SW480 (cell line): ENCODE measurements at regions not wholly inside any gene's neighbourhood (a gene's known extent, or its start where the extent isn't known, plus 50 kb on each side); places are given as distances from the start of the nearest gene placed in this dataset.
A peak's percentile ranks its signal among the peaks of the same experiment; 100 is the strongest.

Experiments
- DNase-seq: peaks from one replicate; pipeline ENCODE4 v3.0.0-alpha.2; 2016; ENCODE audit warnings: low spot score

GRCh38 chr17:68812876-68813584 lies 142.2 kb downstream of the ABCA8 start:
- DNase-seq = no peak

- DNase-seq = no peak
Measured at GRCh38 chr17:68809148-68809547, 146.0 kb downstream of the ABCA8 start.

GRCh38 chr17:68807998-68808772 lies 147.0 kb downstream of the ABCA8 start:
- DNase-seq = no peak

GRCh38 chr17:68805609-68806008 lies 149.6 kb downstream of the ABCA8 start:
- DNase-seq = no peak

GRCh38 chr17:68804777-68805520 lies 150.2 kb downstream of the ABCA8 start:
- no peak for DNase-seq

GRCh38 chr17:68803164-68803929 lies 151.8 kb downstream of the ABCA8 start:
- no peak for DNase-seq

GRCh38 chr17:68801335-68802247 lies 153.6 kb downstream of the ABCA8 start:
- no peak for DNase-seq

- no peak for DNase-seq
Measured at GRCh38 chr17:68800751-68801150, 154.4 kb downstream of the ABCA8 start.

GRCh38 chr17:68794636-68795434 lies 160.4 kb downstream of the ABCA8 start:
- DNase-seq = peak; percentile 13

GRCh38 chr17:68792873-68793272 lies 162.3 kb downstream of the ABCA8 start:
- DNase-seq = no peak

GRCh38 chr17:68792042-68792685 lies 163.0 kb downstream of the ABCA8 start:
- no peak for DNase-seq

- DNase-seq = no peak
Measured at GRCh38 chr17:68790931-68791330, 164.3 kb downstream of the ABCA8 start.

GRCh38 chr17:68790492-68790891 lies 164.7 kb downstream of the ABCA8 start:
- DNase-seq = no peak

GRCh38 chr17:68789203-68789962 lies 165.8 kb downstream of the ABCA8 start:
- DNase-seq = no peak

- DNase-seq = peak; percentile 9
Measured at GRCh38 chr17:68785565-68786486, 169.4 kb downstream of the ABCA8 start.

GRCh38 chr17:68784431-68784830 lies 170.8 kb downstream of the ABCA8 start:
- DNase-seq = no peak

GRCh38 chr17:68783861-68784260 lies 171.3 kb downstream of the ABCA8 start:
- DNase-seq = no peak

GRCh38 chr17:68782789-68783188 lies 172.4 kb downstream of the ABCA8 start:
- DNase-seq = no peak
